Peyer's patch (tissue), 4 donors: ENCODE measurements at regions not wholly inside any gene's neighbourhood (a gene's known extent, or its start where the extent isn't known, plus 50 kb on each side); places are given as distances from the start of the nearest gene placed in this dataset.

Experiments used
- CTCF ChIP-seq, 6 experiments: fragments of 450-650 bp in 4 of 6; fragments of 200-600 bp in 2 of 6; sonication (generic) in 1 of 6; IDR thresholded peaks; one replicate each; pipeline ENCODE4 v1.5.1; 2017 to 2019; ENCODE audit warnings: antibody characterized with exemption in 6 of 6, mild to moderate bottlenecking in 3 of 6, moderate library complexity in 1 of 6
- POLR2A ChIP-seq, 2 donors: fragments of 450-650 bp; IDR thresholded peaks; one replicate each; pipeline ENCODE4 v1.5.1; 2017; ENCODE audit warnings: antibody characterized with exemption in 2 of 2, mild to moderate bottlenecking in 2 of 2, moderate library complexity in 2 of 2

- no peak for TF ChIP-seq CTCF (IDR thresholded peaks at IDR 0.05)
- TF ChIP-seq POLR2A (IDR thresholded peaks at IDR 0.05) = no peak
Measured at GRCh38 chr7:114830952-114831351, 90.9 kb upstream of the MDFIC start.
